ENCODE measurements at regions not wholly inside any gene's neighbourhood (a gene's known extent, or its start where the extent isn't known, plus 50 kb on each side); places are given as distances from the start of the nearest gene placed in this dataset.

- Histone ChIP-seq H4K20me1 (ENCODE audit: control insufficient read depth, insufficient read depth) (no peaks in the 10 kb centered on the region), H3K27me3 (replicated peaks in 1 of 2; ENCODE audit: control insufficient read depth in 2 of 2, insufficient read depth in 2 of 2, low read length in 1 of 2) (no peaks in the 10 kb centered on the region), H3K9me3 (replicated peaks; ENCODE audit: control insufficient read depth, insufficient read depth, low read length) (no peaks in the 10 kb centered on the region; the same call in 2 of the 3 replicates), H3K4me3 (no peak overlapping the region), H3K79me2 (ENCODE audit: control insufficient read depth, insufficient read depth, low read length) (no peaks in the 10 kb centered on the region), H3K9ac (ENCODE audit: control insufficient read depth, insufficient read depth, low read length) (no peak overlapping the region), H3K36me3 (ENCODE audit: control insufficient read depth in 2 of 2, insufficient read depth in 2 of 2, low read length in 1 of 2) (no peaks in the 10 kb centered on the region), H2AFZ (ENCODE audit: control insufficient read depth, low read depth, low read length) (no peak overlapping the region), H3K4me2 (ENCODE audit: control insufficient read depth, insufficient read depth) (peak overlapping the region; percentile 71), H3K27ac (ENCODE audit: control insufficient read depth, insufficient read depth) (peak overlapping the region; percentile 38; the same call in 1 of the 2 replicates), H3K4me1 (ENCODE audit: control insufficient read depth, insufficient read depth, low read length) (peaks cover 14% of the 10 kb centered on the region)
- FAIRE-seq = peak; percentile 31
- in situ Hi-C loops (cut with MboI) (no loop called here), intact Hi-C loops (cut with micrococcal nuclease; ENCODE audit: unreplicated experiment) (no loop called here)
- ChIA-PET CTCF (no interaction called here), POLR2A (no interaction called here), RAD21 (ENCODE audit: unreplicated experiment) (no interaction called here), SMC1A (ENCODE audit: uncharacterized antibody, unreplicated experiment) (interaction anchor here (1.3 kb wide), 2 partner anchors 11 to 341 kb away, joined by 3 to 6 read pairs; no protein-coding TSS in a partner anchor)
- DNase-seq (ENCODE audit: low read depth, low spot score) = peak; percentile 33
- peak; percentile 84 for ATAC-seq
- no TSS peak for BruUV-seq (replicated peaks)
- peak in 1 of 2 experiments; percentile 35; a peak in 1 of 4 replicates for TF ChIP-seq EP300 (IDR thresholded peaks at IDR 0.05; ENCODE audit: borderline replicate concordance in 1 of 2, control insufficient read depth in 1 of 2, low read depth in 2 of 2, low read length in 2 of 2)
- TF ChIP-seq MLLT1 (IDR thresholded peaks at IDR 0.05) = peak; percentile 62; the same call in 1 of the 2 replicates
- TF ChIP-seq RUNX3 (IDR thresholded peaks at IDR 0.05; ENCODE audit: low read length) = peak; percentile 95
- no peak for TF ChIP-seq CUX1 (IDR thresholded peaks at IDR 0.05; ENCODE audit: insufficient replicate concordance, low read depth, low read length)
- TF ChIP-seq CBFB (IDR thresholded peaks at IDR 0.05; ENCODE audit: low read depth) = 0 out of 2 replicates have a peak, but pooled peaks have one; percentile 48
- 0 out of 2 replicates have a peak, but pooled peaks have one; percentile 37 for TF ChIP-seq EED (IDR thresholded peaks at IDR 0.05; ENCODE audit: low read depth)
- no peak for TF ChIP-seq SMC3 (IDR thresholded peaks at IDR 0.05; ENCODE audit: borderline replicate concordance, low read length)
- TF ChIP-seq FOXM1 (IDR thresholded peaks at IDR 0.05; ENCODE audit: low read depth, low read length) = peak; percentile 48; the same call in 1 of the 2 replicates
- no peak for TF ChIP-seq CREM (IDR thresholded peaks at IDR 0.05; ENCODE audit: low read depth)
- no peak for TF ChIP-seq CBX3 (IDR thresholded peaks at IDR 0.05; ENCODE audit: borderline replicate concordance, low read depth)
- TF ChIP-seq IKZF1 (conservative IDR thresholded peaks at IDR 0.05) = peak; percentile 69
- peak; percentile 86 for TF ChIP-seq RELB (IDR thresholded peaks at IDR 0.05; ENCODE audit: low read depth)
- peak; percentile 70 to 72 for TF ChIP-seq IKZF2 (IDR thresholded peaks at IDR 0.05)
- peak; percentile 80 for TF ChIP-seq NFIC (IDR thresholded peaks at IDR 0.05; ENCODE audit: low read depth, low read length)
- peak; percentile 62 for TF ChIP-seq MTA2 (IDR thresholded peaks at IDR 0.05; ENCODE audit: low read depth)
- TF ChIP-seq MYB (IDR thresholded peaks at IDR 0.05; ENCODE audit: borderline replicate concordance, low read depth, low read length) = no peak
- peak; percentile 84; the same call in 1 of the 3 replicates for TF ChIP-seq POU2F2 (IDR thresholded peaks at IDR 0.05; ENCODE audit: borderline replicate concordance, low read depth, low read length)
- TF ChIP-seq FOXK2 (IDR thresholded peaks at IDR 0.05) = no peak
- TF ChIP-seq DPF2 (IDR thresholded peaks at IDR 0.05) = peak; percentile 31; the same call in 1 of the 2 replicates
Observed at GRCh38 chr3:28940530-28940929, 340.3 kb upstream of the RBMS3 start.

All from GM12878 (cell line).